Effector memory CD8-positive, alpha-beta T cell (primary cell): ENCODE measurements at regions not wholly inside any gene's neighbourhood (a gene's known extent, or its start where the extent isn't known, plus 50 kb on each side); places are given as distances from the start of the nearest gene placed in this dataset.

Source experiments
- ATAC-seq: fragments of 150-1000 bp; cut with Tn5 transposase; replicated peaks from 2 replicates; pipeline ENCODE4 v1.10.0; 2021; ENCODE audit warnings: mild to moderate bottlenecking, moderate library complexity
- DNase-seq, 3 experiments: peaks; one replicate each; pipeline ENCODE4 v3.0.0; 2021
- H3K27ac Mint-ChIP-seq, 2 donors: one replicate each; pipeline ENCODE4 v1.8.0; 2022; ENCODE audit warnings: mild to moderate bottlenecking in 2 of 2, mixed read lengths in 2 of 2, moderate library complexity in 2 of 2
- H3K27me3 Mint-ChIP-seq, 2 donors: one replicate each; pipeline ENCODE4 v1.8.0; 2022; ENCODE audit warnings: mixed read lengths in 2 of 2
- H3K36me3 Mint-ChIP-seq: one replicate; pipeline ENCODE4 v1.8.0; 2022; ENCODE audit warnings: mild to moderate bottlenecking, moderate library complexity, mixed read lengths; ENCODE audit not compliant: insufficient read depth
- H3K4me1 Mint-ChIP-seq, 2 donors: one replicate each; pipeline ENCODE4 v1.8.0; 2022; ENCODE audit warnings: low read depth in 2 of 2, mixed read lengths in 2 of 2
- H3K4me3 Mint-ChIP-seq, 2 donors: one replicate each; pipeline ENCODE4 v1.8.0; 2022; ENCODE audit warnings: mild to moderate bottlenecking in 2 of 2, mixed read lengths in 2 of 2, moderate library complexity in 2 of 2
- H3K9me3 Mint-ChIP-seq, 2 donors: one replicate each; pipeline ENCODE4 v1.8.0; 2022; ENCODE audit warnings: mixed read lengths in 2 of 2

GRCh38 chr3:43994657-43995546 is 246.8 kb upstream of the TOPAZ1 start:
- ATAC-seq (peak; percentile 42), DNase-seq (no peak)
- Mint-ChIP-seq H3K4me3 (peak overlapping the region; percentile 81 to 82), H3K9me3 (no peaks in the 10 kb centered on the region), H3K36me3 (no peaks in the 10 kb centered on the region), H3K27me3 (peaks cover 83 to 97% of the 10 kb centered on the region in 2 donors), H3K4me1 (peaks cover 22 to 33% of the 10 kb centered on the region in 2 donors), H3K27ac (no peak overlapping the region)

- no peak for DNase-seq
- no peaks in the 10 kb centered on the region for H3K36me3 Mint-ChIP-seq
- peak overlapping the region; percentile 71 to 80 for H3K4me3 Mint-ChIP-seq
- no peak for ATAC-seq
- H3K27me3 Mint-ChIP-seq, result peaks cover 83 to 97% of the 10 kb centered on the region in 2 donors
- no peak overlapping the region for H3K27ac Mint-ChIP-seq
- H3K4me1 Mint-ChIP-seq, result peaks cover 22 to 33% of the 10 kb centered on the region in 2 donors
- H3K9me3 Mint-ChIP-seq, result no peaks in the 10 kb centered on the region
Measured at GRCh38 chr3:43995547-43996378, 245.9 kb upstream of the TOPAZ1 start.

- Mint-ChIP-seq H3K9me3 (no peaks in the 10 kb centered on the region), H3K36me3 (no peaks in the 10 kb centered on the region), H3K4me1 (peaks cover 22 to 33% of the 10 kb centered on the region in 2 donors), H3K4me3 (peak overlapping the region; percentile 71 to 80), H3K27ac (no peak overlapping the region), H3K27me3 (peaks cover 83 to 96% of the 10 kb centered on the region in 2 donors)
- DNase-seq, result no peak
- no peak for ATAC-seq
Measured at GRCh38 chr3:43996379-43997301, 245.0 kb upstream of the TOPAZ1 start.

GRCh38 chr3:43997316-43997715 is 244.4 kb upstream of the TOPAZ1 start:
- Mint-ChIP-seq H3K4me3 (peak overlapping the region; percentile 71 to 80), H3K27me3 (peaks cover 76 to 96% of the 10 kb centered on the region in 2 donors), H3K36me3 (no peaks in the 10 kb centered on the region), H3K4me1 (peaks cover 22 to 33% of the 10 kb centered on the region in 2 donors), H3K27ac (no peak overlapping the region), H3K9me3 (no peaks in the 10 kb centered on the region)
- DNase-seq (no peak), ATAC-seq (no peak)

- peaks cover 22 to 33% of the 10 kb centered on the region in 2 donors for H3K4me1 Mint-ChIP-seq
- H3K27ac Mint-ChIP-seq, result no peak overlapping the region
- ATAC-seq (no peak), DNase-seq (no peak)
- H3K36me3 Mint-ChIP-seq, result no peaks in the 10 kb centered on the region
- H3K4me3 Mint-ChIP-seq, result peak overlapping the region; percentile 70 to 71
- no peaks in the 10 kb centered on the region for H3K9me3 Mint-ChIP-seq
- peaks cover 75 to 98% of the 10 kb centered on the region in 2 donors for H3K27me3 Mint-ChIP-seq
Measured at GRCh38 chr3:43997788-43998369, 243.8 kb upstream of the TOPAZ1 start.

- Mint-ChIP-seq H3K9me3 (no peaks in the 10 kb centered on the region), H3K4me3 (peak overlapping the region; percentile 70 to 71), H3K27ac (no peak overlapping the region), H3K27me3 (peaks cover 69 to 98% of the 10 kb centered on the region in 2 donors), H3K4me1 (peaks cover 22 to 33% of the 10 kb centered on the region in 2 donors), H3K36me3 (no peaks in the 10 kb centered on the region)
- ATAC-seq, result no peak
- no peak for DNase-seq
Measured at GRCh38 chr3:43998370-43998835, 243.3 kb upstream of the TOPAZ1 start.

- Mint-ChIP-seq H3K27ac (no peak overlapping the region), H3K27me3 (peaks cover 67 to 98% of the 10 kb centered on the region in 2 donors), H3K4me3 (peak overlapping the region; percentile 49 to 70), H3K4me1 (peaks cover 22 to 32% of the 10 kb centered on the region in 2 donors), H3K9me3 (no peaks in the 10 kb centered on the region), H3K36me3 (no peaks in the 10 kb centered on the region)
- ATAC-seq (no peak), DNase-seq (no peak)
Measured at GRCh38 chr3:43998836-43999727, 242.6 kb upstream of the TOPAZ1 start.

GRCh38 chr3:43999728-44000319 is 241.9 kb upstream of the TOPAZ1 start:
- Mint-ChIP-seq H3K27ac (no peak overlapping the region), H3K4me1 (peaks cover 18 to 27% of the 10 kb centered on the region in 2 donors), H3K36me3 (no peaks in the 10 kb centered on the region), H3K4me3 (peak overlapping the region; percentile 47 to 54), H3K9me3 (no peaks in the 10 kb centered on the region), H3K27me3 (peaks cover 67 to 98% of the 10 kb centered on the region in 2 donors)
- DNase-seq (no peak), ATAC-seq (no peak)

- no peaks in the 10 kb centered on the region for H3K36me3 Mint-ChIP-seq
- ATAC-seq (no peak), DNase-seq (no peak)
- H3K4me3 Mint-ChIP-seq, result no peak overlapping the region
- H3K27me3 Mint-ChIP-seq, result peaks cover 65 to 92% of the 10 kb centered on the region in 2 donors
- peaks cover 16 to 26% of the 10 kb centered on the region in 2 donors for H3K4me1 Mint-ChIP-seq
- H3K27ac Mint-ChIP-seq, result no peak overlapping the region
- no peaks in the 10 kb centered on the region for H3K9me3 Mint-ChIP-seq
Measured at GRCh38 chr3:44000586-44000985, 241.1 kb upstream of the TOPAZ1 start.

GRCh38 chr3:44001072-44001471 is 240.6 kb upstream of the TOPAZ1 start:
- Mint-ChIP-seq H3K9me3 (no peaks in the 10 kb centered on the region), H3K27ac (no peak overlapping the region), H3K27me3 (peaks cover 61 to 88% of the 10 kb centered on the region in 2 donors), H3K4me1 (peaks cover 11 to 21% of the 10 kb centered on the region in 2 donors), H3K4me3 (no peak overlapping the region), H3K36me3 (no peaks in the 10 kb centered on the region)
- DNase-seq, result no peak
- no peak for ATAC-seq

GRCh38 chr3:44003801-44004200 is 237.9 kb upstream of the TOPAZ1 start:
- peaks cover 39 to 60% of the 10 kb centered on the region in 2 donors for H3K27me3 Mint-ChIP-seq
- no peaks in the 10 kb centered on the region for H3K9me3 Mint-ChIP-seq
- no peaks in the 10 kb centered on the region for H3K4me1 Mint-ChIP-seq
- H3K36me3 Mint-ChIP-seq, result no peaks in the 10 kb centered on the region
- no peak for ATAC-seq
- DNase-seq, result no peak
- H3K27ac Mint-ChIP-seq, result no peak overlapping the region
- H3K4me3 Mint-ChIP-seq, result no peak overlapping the region
